Liver (tissue), 8 donors: ENCODE measurements at regions not wholly inside any gene's neighbourhood (a gene's known extent, or its start where the extent isn't known, plus 50 kb on each side); places are given as distances from the start of the nearest gene placed in this dataset.

Experiments used
- DNase-seq: peaks from one replicate; pipeline ENCODE4 v3.0.0-alpha.2; 2017; ENCODE audit warnings: low spot score
- H3K27ac ChIP-seq, 2 donors: one replicate each; pipeline ENCODE4 v1.7.0; 2013; ENCODE audit warnings: inconsistent platforms in 2 of 2, low read length in 2 of 2, control low read depth in 1 of 2, low read depth in 1 of 2, mild to moderate bottlenecking in 1 of 2
- H3K27me3 ChIP-seq, 4 donors: one replicate each; pipeline versions ENCODE4 v1.6.1 to v1.7.0; 2013; ENCODE audit warnings: low read length in 3 of 4, inconsistent platforms in 1 of 4, mild to moderate bottlenecking in 1 of 4, moderate library complexity in 1 of 4; ENCODE audit not compliant: control insufficient read depth in 4 of 4, insufficient read depth in 4 of 4
- H3K36me3 ChIP-seq, 4 donors: one replicate each; pipeline versions ENCODE4 v1.6.1 to v1.7.0; 2013; ENCODE audit warnings: low read length in 3 of 4, mild to moderate bottlenecking in 3 of 4, low read depth in 1 of 4, moderate library complexity in 1 of 4; ENCODE audit not compliant: control insufficient read depth in 4 of 4, insufficient read depth in 3 of 4
- H3K4me1 ChIP-seq, 4 donors: one replicate each; pipeline versions ENCODE4 v1.6.1 to v1.7.0; 2013; ENCODE audit warnings: low read length in 3 of 4, mild to moderate bottlenecking in 3 of 4, moderate library complexity in 1 of 4; ENCODE audit not compliant: control insufficient read depth in 4 of 4, insufficient read depth in 4 of 4
- H3K4me3 ChIP-seq, 3 donors: one replicate each; pipeline versions ENCODE4 v1.6.1 to v1.7.0; 2013; ENCODE audit warnings: low read length in 3 of 3, control low read depth in 1 of 3, low read depth in 1 of 3, mild to moderate bottlenecking in 1 of 3
- H3K9ac ChIP-seq, 2 donors: one replicate each; pipeline ENCODE4 v1.7.0; 2013; ENCODE audit warnings: low read length in 2 of 2, mild to moderate bottlenecking in 2 of 2, moderate library complexity in 2 of 2, control low read depth in 1 of 2, low read depth in 1 of 2
- H3K9me3 ChIP-seq, 4 donors: one replicate each; pipeline versions ENCODE4 v1.6.1 to v1.7.0; 2013; ENCODE audit warnings: low read length in 3 of 4; ENCODE audit not compliant: control insufficient read depth in 4 of 4
- ATF3 ChIP-seq: IDR thresholded peaks from 2 replicates; pipeline ENCODE4 v1.6.1; 2016; ENCODE audit warnings: antibody characterized with exemption
- CTCF ChIP-seq: fragments of 150-350 bp; IDR thresholded peaks from 2 replicates; pipeline ENCODE4 v1.5.1; 2017; ENCODE audit warnings: improper control_type of control experiment, low read depth, low read length; ENCODE audit not compliant: missing input control
- EGR1 ChIP-seq, 2 donors: IDR thresholded peaks; 2 replicates each; pipeline ENCODE4 v1.6.1; 2016 to 2018; ENCODE audit warnings: antibody characterized with exemption in 2 of 2, low read depth in 2 of 2
- FOXA1 ChIP-seq: IDR thresholded peaks from 2 replicates; pipeline ENCODE4 v1.6.1; 2016; ENCODE audit warnings: antibody characterized with exemption
- FOXA2 ChIP-seq: IDR thresholded peaks from 2 replicates; pipeline ENCODE4 v1.6.1; 2016; ENCODE audit warnings: antibody characterized with exemption
- GABPA ChIP-seq, 2 donors: IDR thresholded peaks in 1 of 2; conservative IDR thresholded peaks in 1 of 2; 2 replicates each; pipeline ENCODE4 v1.6.1; 2016; ENCODE audit warnings: antibody characterized with exemption in 2 of 2, mild to moderate bottlenecking in 1 of 2, moderate library complexity in 1 of 2
- HNF4A ChIP-seq, 2 donors: conservative IDR thresholded peaks; 2 replicates each; pipeline ENCODE4 v1.6.1; 2016; ENCODE audit warnings: antibody characterized with exemption in 2 of 2, mild to moderate bottlenecking in 2 of 2
- HNF4G ChIP-seq: IDR thresholded peaks from 2 replicates; pipeline ENCODE4 v1.6.1; 2016; ENCODE audit warnings: antibody characterized with exemption
- JUND ChIP-seq, 2 donors: IDR thresholded peaks; 2 replicates each; pipeline ENCODE4 v1.6.1; 2016; ENCODE audit warnings: antibody characterized with exemption in 2 of 2
- MAX ChIP-seq: IDR thresholded peaks from 2 replicates; pipeline ENCODE4 v1.6.1; 2016; ENCODE audit warnings: antibody characterized with exemption
- NR2F2 ChIP-seq: IDR thresholded peaks from 2 replicates; pipeline ENCODE4 v1.6.1; 2016; ENCODE audit warnings: antibody characterized with exemption
- RAD21 ChIP-seq, 2 donors: IDR thresholded peaks; 2 replicates each; pipeline ENCODE4 v1.6.1; 2016; ENCODE audit warnings: antibody characterized with exemption in 2 of 2, mild to moderate bottlenecking in 2 of 2
- REST ChIP-seq: IDR thresholded peaks from 2 replicates; pipeline ENCODE4 v1.6.1; 2016; ENCODE audit warnings: antibody characterized with exemption, mild to moderate bottlenecking
- RXRA ChIP-seq, 2 donors: IDR thresholded peaks; 2 replicates each; pipeline ENCODE4 v1.6.1; 2017 to 2018; ENCODE audit warnings: antibody characterized with exemption in 2 of 2, mild to moderate bottlenecking in 1 of 2
- SP1 ChIP-seq: IDR thresholded peaks from 2 replicates; pipeline ENCODE4 v1.6.1; 2018; ENCODE audit warnings: antibody characterized with exemption, mild to moderate bottlenecking
- TAF1 ChIP-seq: conservative IDR thresholded peaks from 2 replicates; pipeline ENCODE4 v1.6.1; 2016; ENCODE audit warnings: antibody characterized with exemption, mild to moderate bottlenecking
- YY1 ChIP-seq: IDR thresholded peaks from 2 replicates; pipeline ENCODE4 v1.6.1; 2016; ENCODE audit warnings: antibody characterized with exemption, mild to moderate bottlenecking
- ZBTB33 ChIP-seq: IDR thresholded peaks from 2 replicates; pipeline ENCODE4 v1.6.1; 2016; ENCODE audit warnings: antibody characterized with exemption
- WGBS: extraction: QIAGEN DNeasy Blood & Tissue Kit; methylation state at CpG from one replicate; pipeline ENCODE4 v1.1.7; 2013; 5-methylcytosine and 5-hydroxymethylcytosine counted together
- donor health status: healthy.
- donor health status: healthy.
- donor health status: healthy.
- donor health status: healthy.
- donor health status: healthy.

- no peak overlapping the region for H3K4me3 ChIP-seq
- WGBS = 87% methylated on average over 8 of the region's 8 CpGs
- H3K27me3 ChIP-seq = no peaks in the 10 kb centered on the region
- H3K9me3 ChIP-seq = no peaks in the 10 kb centered on the region
- H3K4me1 ChIP-seq = no peaks in the 10 kb centered on the region
- TF ChIP-seq ZBTB33 = no peak
- TF ChIP-seq SP1 = no peak
- TF ChIP-seq REST = no peak
- TF ChIP-seq EGR1 (IDR thresholded peaks at IDR 0.05; ENCODE audit: low read depth in 2 of 2) = no peak
- TF ChIP-seq GABPA (IDR thresholded peaks at IDR 0.05 in 1 of 2, conservative IDR thresholded peaks at IDR 0.05 in 1 of 2) = no peak
- TF ChIP-seq RAD21 (IDR thresholded peaks at IDR 0.05) = no peak
- no peak for TF ChIP-seq FOXA2
- no peak for TF ChIP-seq CTCF
- TF ChIP-seq YY1 = no peak
- no peak for TF ChIP-seq NR2F2
- TF ChIP-seq HNF4G = no peak
- no peak for TF ChIP-seq TAF1
- no peak for TF ChIP-seq ATF3
- no peak for TF ChIP-seq JUND (IDR thresholded peaks at IDR 0.05)
- no peak for TF ChIP-seq RXRA (IDR thresholded peaks at IDR 0.05)
- TF ChIP-seq FOXA1 = no peak
- no peak for TF ChIP-seq MAX
- TF ChIP-seq HNF4A (conservative IDR thresholded peaks at IDR 0.05) = no peak
- H3K9ac ChIP-seq = no peak overlapping the region
- H3K36me3 ChIP-seq = no peaks in the 10 kb centered on the region
- no peak overlapping the region for H3K27ac ChIP-seq
- DNase-seq = no peak
Measured at GRCh38 chr1:227415115-227415790, 97.0 kb upstream of the CDC42BPA start.
